Natural killer cell treated with Interleukin-12 subunit alpha and Interleukin-12 subunit beta and Interleukin-15 and Interleukin-18, amount 100 ng/mL, for 72 hours (primary cell): ENCODE measurements at regions not wholly inside any gene's neighbourhood (a gene's known extent, or its start where the extent isn't known, plus 50 kb on each side); places are given as distances from the start of the nearest gene placed in this dataset.
"Not testable (repeated sequence)": the region's sequence is repeated elsewhere in the genome, so short reads cannot be mapped to it uniquely, and the experiment has no call there.

Source experiments
- ATAC-seq, 2 donors: fragments of 150-1000 bp; cut with Tn5 transposase in 1 of 2; sonication (Bioruptor Pico), chemical (Tn5 transposase) in 1 of 2; 2 replicates each; pipeline ENCODE4 v1.10.0; 2021
- DNase-seq: peaks from one replicate; pipeline ENCODE4 v3.0.0; 2022; ENCODE audit warnings: low spot score
- H3K27ac Mint-ChIP-seq, 2 donors: 1 replicate in 1 of 2; 2 replicates in 1 of 2; pipeline ENCODE4 v1.8.0; 2022; ENCODE audit warnings: mixed read lengths in 2 of 2, mild to moderate bottlenecking in 1 of 2, moderate library complexity in 1 of 2
- H3K27me3 Mint-ChIP-seq, 2 donors: 1 replicate in 1 of 2; 2 replicates in 1 of 2; pipeline ENCODE4 v1.8.0; 2022; ENCODE audit warnings: mixed read lengths in 2 of 2
- H3K36me3 Mint-ChIP-seq: one replicate; pipeline ENCODE4 v1.8.0; 2022; ENCODE audit warnings: mixed read lengths
- H3K4me1 Mint-ChIP-seq, 2 donors: 1 replicate in 1 of 2; 2 replicates in 1 of 2; pipeline ENCODE4 v1.8.0; 2022; ENCODE audit warnings: low read depth in 2 of 2, mixed read lengths in 2 of 2, mild to moderate bottlenecking in 1 of 2
- H3K4me3 Mint-ChIP-seq: one replicate; pipeline ENCODE4 v1.8.0; 2022; ENCODE audit warnings: mixed read lengths
- H3K9me3 Mint-ChIP-seq: 2 replicates; pipeline ENCODE4 v1.8.0; 2022; ENCODE audit warnings: mixed read lengths

- Mint-ChIP-seq H3K4me1 (peaks cover 23 to 36% of the 10 kb centered on the region in 2 donors), H3K27me3 (peaks cover 43 to 57% of the 10 kb centered on the region in 2 donors), H3K4me3 (no peak overlapping the region), H3K9me3 (peaks cover 9% of the 10 kb centered on the region), H3K27ac (no peak overlapping the region), H3K36me3 (peaks cover 22% of the 10 kb centered on the region)
- DNase-seq (no peak), ATAC-seq (no peak)
Measured at GRCh38 chr9:117823576-117823975, 119.4 kb downstream of the TLR4 start.

GRCh38 chr9:117825609-117826347 lies 121.6 kb downstream of the TLR4 start:
- Mint-ChIP-seq H3K36me3 (peaks cover 18% of the 10 kb centered on the region), H3K27ac (peak overlapping the region; percentile 10 to 26), H3K9me3 (peaks cover 4% of the 10 kb centered on the region), H3K4me1 (peaks cover 23 to 36% of the 10 kb centered on the region in 2 donors), H3K4me3 (peak overlapping the region; percentile 57), H3K27me3 (peaks cover 40 to 46% of the 10 kb centered on the region in 2 donors)
- DNase-seq (peak; percentile 68), ATAC-seq (peak; percentile 88)

GRCh38 chr9:117826837-117827236 lies 122.6 kb downstream of the TLR4 start:
- Mint-ChIP-seq H3K4me1 (peaks cover 23 to 36% of the 10 kb centered on the region in 2 donors), H3K27ac (no peak overlapping the region), H3K9me3 (no peaks in the 10 kb centered on the region), H3K36me3 (peaks cover 11% of the 10 kb centered on the region), H3K27me3 (peaks cover 35% of the 10 kb centered on the region in 2 donors), H3K4me3 (no peak overlapping the region)
- no peak for ATAC-seq
- DNase-seq: no peak

GRCh38 chr9:117827456-117827855 lies 123.3 kb downstream of the TLR4 start:
- Mint-ChIP-seq H3K27ac (no peak overlapping the region), H3K4me3 (no peak overlapping the region), H3K27me3 (peaks cover 31 to 35% of the 10 kb centered on the region in 2 donors), H3K36me3 (peaks cover 11% of the 10 kb centered on the region), H3K4me1 (peaks cover 23 to 36% of the 10 kb centered on the region in 2 donors), H3K9me3 (no peaks in the 10 kb centered on the region)
- ATAC-seq: no peak
- DNase-seq: no peak

- Mint-ChIP-seq H3K36me3 (peaks cover 4% of the 10 kb centered on the region), H3K4me3 (no peak overlapping the region), H3K27me3 (peaks cover 21 to 32% of the 10 kb centered on the region in 2 donors), H3K4me1 (peaks cover 20 to 30% of the 10 kb centered on the region in 2 donors), H3K27ac (no peak overlapping the region), H3K9me3 (no peaks in the 10 kb centered on the region)
- ATAC-seq (no peak), DNase-seq (no peak)
Measured at GRCh38 chr9:117828466-117828865, 124.3 kb downstream of the TLR4 start.

- Mint-ChIP-seq H3K36me3 (peaks cover 5% of the 10 kb centered on the region), H3K27me3 (peaks cover 18 to 23% of the 10 kb centered on the region in 2 donors), H3K4me3 (peak overlapping the region; percentile 30), H3K9me3 (peaks cover 4% of the 10 kb centered on the region), H3K4me1 (peaks cover 5 to 9% of the 10 kb centered on the region in 2 donors), H3K27ac (peak overlapping the region in 1 of 2 donors; percentile 65)
- ATAC-seq (peak; percentile 86 to 91), DNase-seq (no peak)
Measured at GRCh38 chr9:117835798-117836197, 131.6 kb downstream of the TLR4 start.

- Mint-ChIP-seq H3K4me1 (peaks cover 5 to 9% of the 10 kb centered on the region in 2 donors), H3K9me3 (peaks cover 4% of the 10 kb centered on the region), H3K27ac (no peak overlapping the region), H3K36me3 (peaks cover 5% of the 10 kb centered on the region), H3K27me3 (peaks cover 29 to 43% of the 10 kb centered on the region in 2 donors), H3K4me3 (peak overlapping the region; percentile 38)
- DNase-seq (no peak), ATAC-seq (peak in 1 of 2 donors; percentile 37)
Measured at GRCh38 chr9:117839862-117840261, 135.7 kb downstream of the TLR4 start.

- not testable (repeated sequence) for H3K4me1 Mint-ChIP-seq, DNase-seq, H3K9me3 Mint-ChIP-seq, H3K27ac Mint-ChIP-seq, H3K36me3 Mint-ChIP-seq, H3K4me3 Mint-ChIP-seq, ATAC-seq
- H3K27me3 Mint-ChIP-seq: peaks cover 9 to 11% of the 10 kb centered on the region in 2 donors
Measured at GRCh38 chr9:117851836-117852461, 147.7 kb downstream of the TLR4 start.

- peaks cover 0 to 2% of the 10 kb centered on the region in 2 donors for H3K27me3 Mint-ChIP-seq
- no peak for DNase-seq
- H3K36me3 Mint-ChIP-seq: no peaks in the 10 kb centered on the region
- no peak overlapping the region for H3K27ac Mint-ChIP-seq
- ATAC-seq: no peak
- no peak overlapping the region for H3K4me3 Mint-ChIP-seq
- peaks cover 3% of the 10 kb centered on the region for H3K9me3 Mint-ChIP-seq
- no peaks in the 10 kb centered on the region for H3K4me1 Mint-ChIP-seq
Measured at GRCh38 chr9:117858561-117858960, 154.4 kb downstream of the TLR4 start.

GRCh38 chr9:117860849-117861248 lies 156.6 kb downstream of the TLR4 start:
- ATAC-seq (no peak), DNase-seq (no peak)
- Mint-ChIP-seq H3K9me3 (peaks cover 3% of the 10 kb centered on the region), H3K4me3 (no peak overlapping the region), H3K27ac (no peak overlapping the region), H3K4me1 (no peaks in the 10 kb centered on the region), H3K27me3 (peaks cover 12 to 15% of the 10 kb centered on the region in 2 donors), H3K36me3 (no peaks in the 10 kb centered on the region)

GRCh38 chr9:117864385-117865057 lies 160.3 kb downstream of the TLR4 start:
- DNase-seq (no peak), ATAC-seq (no peak)
- Mint-ChIP-seq H3K4me1 (no peaks in the 10 kb centered on the region), H3K27me3 (peaks cover 17 to 18% of the 10 kb centered on the region in 2 donors), H3K4me3 (no peak overlapping the region), H3K36me3 (no peaks in the 10 kb centered on the region), H3K27ac (no peak overlapping the region), H3K9me3 (peaks cover 3% of the 10 kb centered on the region)

GRCh38 chr9:117868594-117868993 lies 164.4 kb downstream of the TLR4 start:
- no peak overlapping the region for H3K4me3 Mint-ChIP-seq
- peaks cover 19 to 31% of the 10 kb centered on the region in 2 donors for H3K27me3 Mint-ChIP-seq
- ATAC-seq (no peak), DNase-seq (no peak)
- no peaks in the 10 kb centered on the region for H3K4me1 Mint-ChIP-seq
- peaks cover 3% of the 10 kb centered on the region for H3K9me3 Mint-ChIP-seq
- H3K27ac Mint-ChIP-seq: no peak overlapping the region
- no peaks in the 10 kb centered on the region for H3K36me3 Mint-ChIP-seq

GRCh38 chr9:117869287-117869686 lies 165.1 kb downstream of the TLR4 start:
- DNase-seq (no peak), ATAC-seq (no peak)
- Mint-ChIP-seq H3K4me3 (no peak overlapping the region), H3K27me3 (peaks cover 24 to 37% of the 10 kb centered on the region in 2 donors), H3K4me1 (no peaks in the 10 kb centered on the region), H3K36me3 (no peaks in the 10 kb centered on the region), H3K27ac (no peak overlapping the region), H3K9me3 (peaks cover 3% of the 10 kb centered on the region)

GRCh38 chr9:117869712-117870111 lies 165.5 kb downstream of the TLR4 start:
- no peak overlapping the region for H3K4me3 Mint-ChIP-seq
- no peaks in the 10 kb centered on the region for H3K36me3 Mint-ChIP-seq
- peaks cover 22 to 36% of the 10 kb centered on the region in 2 donors for H3K27me3 Mint-ChIP-seq
- ATAC-seq (no peak), DNase-seq (no peak)
- no peaks in the 10 kb centered on the region for H3K4me1 Mint-ChIP-seq
- no peak overlapping the region for H3K27ac Mint-ChIP-seq
- H3K9me3 Mint-ChIP-seq: peaks cover 3% of the 10 kb centered on the region
